EL (cell line): ENCODE measurements at regions not wholly inside any gene's neighbourhood (a gene's known extent, or its start where the extent isn't known, plus 50 kb on each side); places are given as distances from the start of the nearest gene placed in this dataset.

Experiments used
- DNase-seq: peaks from one replicate; pipeline ENCODE4 v3.0.0-alpha.2; 2016

- no peak for DNase-seq
Measured at GRCh38 chr5:31137676-31138075, 55.8 kb upstream of the CDH6 start.

GRCh38 chr5:31135542-31135941 is 57.9 kb upstream of the CDH6 start:
- DNase-seq = no peak

- peak; percentile 31 for DNase-seq
Measured at GRCh38 chr5:31133488-31133887, 60.0 kb upstream of the CDH6 start.

- DNase-seq = no peak
Measured at GRCh38 chr5:31131381-31131891, 62.0 kb upstream of the CDH6 start.

- no peak for DNase-seq
Measured at GRCh38 chr5:31130676-31131075, 62.8 kb upstream of the CDH6 start.

GRCh38 chr5:31124651-31125305 is 68.7 kb upstream of the CDH6 start:
- DNase-seq = no peak

GRCh38 chr5:31124026-31124425 is 69.5 kb upstream of the CDH6 start:
- DNase-seq = no peak

GRCh38 chr5:31122998-31123951 is 70.2 kb upstream of the CDH6 start:
- DNase-seq = no peak

- no peak for DNase-seq
Measured at GRCh38 chr5:31121224-31121623, 72.3 kb upstream of the CDH6 start.

GRCh38 chr5:31120642-31120948 is 72.9 kb upstream of the CDH6 start:
- DNase-seq = no peak

GRCh38 chr5:31119938-31120641 is 73.4 kb upstream of the CDH6 start:
- no peak for DNase-seq

- no peak for DNase-seq
Measured at GRCh38 chr5:31116466-31117031, 76.9 kb upstream of the CDH6 start.

- DNase-seq = no peak
Measured at GRCh38 chr5:31114817-31115216, 78.7 kb upstream of the CDH6 start.

- DNase-seq = no peak
Measured at GRCh38 chr5:31113666-31114350, 79.7 kb upstream of the CDH6 start.

- DNase-seq = peak; percentile 3
Measured at GRCh38 chr5:31113101-31113500, 80.4 kb upstream of the CDH6 start.

- DNase-seq = no peak
Measured at GRCh38 chr5:31107091-31107518, 86.4 kb upstream of the CDH6 start.

- no peak for DNase-seq
Measured at GRCh38 chr5:31106691-31107090, 86.8 kb upstream of the CDH6 start.

- no peak for DNase-seq
Measured at GRCh38 chr5:31106278-31106677, 87.2 kb upstream of the CDH6 start.

- no peak for DNase-seq
Measured at GRCh38 chr5:31104775-31105174, 88.7 kb upstream of the CDH6 start.

- no peak for DNase-seq
Measured at GRCh38 chr5:31100781-31101310, 92.6 kb upstream of the CDH6 start.

- DNase-seq = no peak
Measured at GRCh38 chr5:31100047-31100575, 93.4 kb upstream of the CDH6 start.

GRCh38 chr5:31098811-31099210 is 94.7 kb upstream of the CDH6 start:
- no peak for DNase-seq
